Hematopoietic multipotent progenitor cell (in vitro differentiated cells): ENCODE measurements at regions not wholly inside any gene's neighbourhood (a gene's known extent, or its start where the extent isn't known, plus 50 kb on each side); places are given as distances from the start of the nearest gene placed in this dataset.
A peak's percentile ranks its signal among the peaks of the same experiment; 100 is the strongest.

ENCODE experiments used
- DNase-seq, 3 donors: peaks; one replicate each; pipeline ENCODE4 v3.0.0-alpha.2; 2011 to 2015; ENCODE audit warnings: low read depth in 2 of 3, low spot score in 2 of 3

- DNase-seq: no peak
Observed at GRCh38 chr6:156725712-156726111, 51.5 kb upstream of the ARID1B start.

DNA sequence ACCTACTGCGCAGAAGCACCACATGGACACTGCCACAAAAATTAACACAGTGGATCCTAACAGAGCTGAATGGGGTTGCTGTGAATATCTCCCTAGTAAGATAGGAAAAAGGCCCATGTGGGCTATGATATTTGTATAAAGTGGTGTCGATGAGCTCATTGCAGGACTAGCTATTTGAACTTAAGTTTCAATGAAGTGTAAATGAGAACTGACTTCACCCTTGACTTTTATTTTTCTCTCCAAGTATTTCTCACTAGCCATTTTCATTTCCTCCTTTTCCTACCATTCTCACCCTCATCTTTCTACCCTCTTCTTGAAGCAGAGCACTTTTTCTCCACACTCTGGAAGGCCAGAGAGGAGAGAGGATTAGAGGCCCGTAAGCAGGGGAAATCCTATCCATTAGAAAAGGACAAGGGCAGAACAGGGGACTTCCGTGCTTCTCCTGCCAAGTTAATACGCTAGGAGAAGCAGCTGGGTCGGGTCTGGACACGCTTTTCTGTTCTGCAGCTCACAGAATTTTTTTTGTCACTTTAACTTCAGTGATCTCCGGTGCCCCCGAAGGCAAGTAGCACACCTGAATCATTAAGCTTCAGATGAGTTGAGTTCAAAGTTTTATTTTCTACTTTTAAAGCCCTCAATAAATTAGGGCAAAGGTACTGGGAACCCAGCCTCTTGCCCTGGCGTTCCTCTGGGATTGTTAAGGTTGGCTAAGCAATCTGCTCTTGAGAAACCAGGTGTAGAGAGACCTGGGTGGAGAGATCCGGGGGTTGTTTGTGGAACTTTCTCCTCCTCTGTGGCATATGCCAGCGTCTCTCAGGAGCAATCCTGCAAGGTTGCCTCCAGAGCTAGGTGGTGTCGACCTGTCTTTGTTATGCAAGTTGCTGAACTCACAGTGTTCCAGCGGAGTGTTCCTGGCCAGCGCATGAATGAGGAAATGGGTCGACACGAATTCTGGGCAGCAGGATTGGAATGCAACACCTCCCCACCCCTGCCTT, 56.2 kb upstream of the ARID1B start:
- DNase-seq: no peak

DNA sequence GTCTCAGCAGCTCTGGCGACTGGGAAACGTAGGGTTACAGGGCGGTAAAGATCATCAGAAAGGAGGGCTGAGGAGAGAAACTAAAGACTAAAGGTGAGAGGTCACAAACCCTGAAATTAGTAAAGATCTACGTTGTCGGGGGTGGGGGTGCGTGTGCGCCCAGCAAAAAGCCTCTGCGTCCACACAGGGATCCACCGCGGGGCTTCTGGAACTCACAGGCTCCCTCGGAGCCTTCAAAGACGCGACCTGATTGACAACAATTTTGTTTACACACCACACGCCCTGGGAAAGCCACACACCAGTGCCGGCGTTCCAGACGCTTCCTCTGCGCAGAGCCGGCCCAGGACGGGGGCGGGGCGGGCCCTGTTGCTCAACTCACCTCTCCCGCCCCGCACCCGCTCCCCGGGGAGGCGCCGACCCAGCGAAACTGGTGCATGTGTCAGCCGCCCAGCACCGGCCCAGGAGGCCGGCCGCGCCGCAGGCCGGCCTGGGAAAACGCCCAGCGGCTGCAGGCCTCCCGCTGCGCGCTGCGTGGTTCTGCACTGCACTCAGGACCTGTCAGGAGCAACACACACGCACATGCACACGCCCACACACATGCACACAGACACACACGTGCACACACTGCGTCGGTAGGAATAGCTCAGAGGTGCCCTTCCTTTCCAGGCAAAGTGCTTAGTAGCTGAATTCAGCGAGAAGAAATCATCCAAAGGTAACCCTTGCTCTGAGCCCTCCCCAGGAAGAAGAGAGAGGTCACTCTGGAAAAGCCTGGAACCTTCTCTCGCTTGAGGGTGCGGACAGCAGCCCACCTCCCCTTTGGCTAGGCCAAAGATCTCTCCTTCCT, 57.2 kb upstream of the ARID1B start:
- DNase-seq: peak; percentile 45 to 74 (median 67)

DNA sequence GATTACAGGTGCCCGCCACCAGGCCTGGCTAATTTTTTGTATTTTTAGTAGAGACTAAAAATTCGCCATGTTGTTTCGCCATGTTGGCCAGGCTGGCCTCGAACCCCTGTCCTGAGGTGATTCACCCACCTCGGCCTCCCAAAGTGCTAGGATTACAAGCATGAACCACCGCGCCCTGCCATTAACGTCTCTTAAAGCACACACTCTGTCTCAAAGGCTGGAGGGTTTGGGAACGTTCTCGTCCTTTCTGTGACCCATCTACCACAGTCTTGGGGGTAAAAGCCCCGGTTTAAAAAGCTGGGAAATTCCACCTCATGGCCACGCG, 57.8 kb upstream of the ARID1B start:
- no peak for DNase-seq

GRCh38 chr6:156718647-156719394, 58.4 kb upstream of the ARID1B start:
- no peak for DNase-seq

DNA sequence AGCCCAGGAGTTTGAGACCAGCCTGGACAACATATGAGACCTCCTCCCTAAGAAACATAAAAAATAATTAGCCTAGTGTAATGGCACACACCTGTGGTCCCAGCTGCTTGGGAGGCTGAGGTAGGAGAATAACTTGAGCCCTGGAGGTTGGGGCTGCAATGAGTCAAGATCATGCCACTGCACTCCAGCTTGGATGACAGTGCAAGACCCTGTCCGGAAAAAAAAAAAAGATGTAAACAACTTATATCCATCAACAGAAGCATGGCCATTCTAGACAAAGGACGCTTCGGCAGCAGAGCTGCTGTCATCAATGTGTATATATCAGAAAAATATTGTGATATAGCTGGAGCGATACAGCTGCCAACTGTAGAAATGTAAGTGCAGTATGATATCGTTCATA, 59.6 kb upstream of the ARID1B start:
- DNase-seq: no peak

DNA sequence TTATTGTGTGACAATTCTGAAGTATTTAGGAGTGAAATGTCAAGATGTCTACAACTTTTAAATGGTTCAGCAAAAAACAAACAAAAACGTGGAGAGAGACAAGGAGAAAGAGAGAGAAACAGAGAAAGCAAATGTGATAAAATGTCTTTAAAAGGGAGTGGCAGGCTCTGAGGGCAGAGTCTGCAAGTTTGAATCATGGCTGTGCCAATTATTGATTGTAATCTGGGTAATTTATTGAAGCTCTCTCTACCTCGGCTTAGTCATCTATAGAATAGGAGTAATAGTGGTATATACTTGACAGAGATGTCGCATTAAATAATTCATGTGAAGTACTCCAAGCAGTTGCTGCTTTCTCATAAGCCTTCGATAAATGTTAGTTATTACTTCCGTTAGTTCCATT, 61.3 kb upstream of the ARID1B start:
- no peak for DNase-seq

DNA sequence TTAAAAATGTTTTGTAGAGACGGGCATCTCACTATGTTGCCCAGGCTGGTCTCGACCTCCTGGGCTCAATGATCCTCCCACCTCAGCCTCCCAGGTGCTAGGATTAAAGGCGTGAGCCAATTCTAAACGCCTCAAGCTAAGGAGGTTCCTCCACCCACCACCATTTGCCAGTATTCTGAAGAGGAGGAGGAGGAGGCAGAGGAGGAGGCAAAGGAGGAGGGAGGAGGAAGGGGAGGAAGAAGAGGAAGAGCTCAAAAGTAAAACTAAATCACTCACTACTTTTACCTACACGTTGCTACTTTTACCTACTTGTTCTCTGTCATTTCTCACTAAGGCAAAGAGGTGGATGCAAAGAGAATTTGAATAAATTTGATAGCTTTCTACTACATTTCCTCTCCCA, 63.6 kb upstream of the ARID1B start:
- no peak for DNase-seq

DNA sequence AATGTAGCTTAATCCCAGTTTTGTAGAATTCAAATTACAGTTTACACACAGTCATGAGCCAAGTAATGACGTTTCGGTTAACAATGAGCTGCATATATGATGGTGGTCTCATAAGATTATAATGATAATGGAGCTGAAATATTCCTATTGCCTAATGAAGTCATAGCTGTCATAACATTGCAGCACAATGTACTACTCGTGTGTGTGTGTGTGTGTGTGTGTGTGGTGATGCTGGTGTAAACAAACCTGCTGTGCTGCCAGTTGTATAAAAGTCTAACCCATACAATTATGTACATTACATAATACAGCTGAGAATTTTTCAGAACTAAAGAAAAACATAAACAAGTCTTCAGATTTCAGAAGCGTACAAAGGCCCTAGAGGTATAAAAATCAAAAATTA, 66.7 kb upstream of the ARID1B start:
- DNase-seq: no peak

- DNase-seq: no peak
Observed at GRCh38 chr6:156707818-156708217, 69.4 kb upstream of the ARID1B start.

DNA sequence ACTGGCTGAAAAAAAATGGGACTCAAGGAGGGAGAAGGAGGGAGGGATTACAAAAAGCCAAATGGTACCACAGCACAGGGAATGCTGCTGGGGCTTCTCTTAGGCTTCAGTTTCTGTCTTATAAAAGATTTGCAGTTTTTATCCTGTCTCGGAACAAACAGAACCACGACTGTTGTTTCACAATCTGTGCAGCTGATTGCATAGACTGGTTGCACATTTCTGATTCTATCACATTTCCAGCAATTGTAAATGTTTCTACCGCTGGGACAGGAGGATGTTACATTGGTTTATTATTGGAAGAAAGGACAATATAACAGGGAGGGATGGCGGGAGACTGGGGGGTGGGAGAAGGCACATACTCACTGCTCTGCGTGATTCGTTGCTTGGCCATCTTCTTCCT, 73.5 kb upstream of the ARID1B start:
- DNase-seq: no peak

DNA sequence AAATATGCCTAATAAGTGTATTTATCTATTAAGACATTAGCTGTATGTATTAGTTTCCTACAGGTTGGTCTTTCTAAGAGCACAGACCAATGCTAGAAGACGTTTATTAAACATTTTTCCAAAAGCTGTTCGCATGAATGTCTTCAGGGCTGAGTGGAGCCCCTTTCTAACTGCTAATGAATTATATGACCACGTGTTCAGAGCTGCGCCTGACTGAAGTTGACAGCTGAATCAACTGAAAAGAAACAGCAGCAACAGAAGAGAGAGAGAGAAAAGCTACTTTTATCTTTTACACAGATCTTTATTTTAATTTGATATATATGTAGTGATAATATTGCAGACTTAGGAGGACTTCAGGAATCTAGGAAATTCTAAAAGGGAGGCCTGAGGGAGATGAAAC, 75.2 kb upstream of the ARID1B start:
- DNase-seq: no peak

GRCh38 chr6:156700440-156701057, 76.6 kb upstream of the ARID1B start:
- no peak for DNase-seq

DNA sequence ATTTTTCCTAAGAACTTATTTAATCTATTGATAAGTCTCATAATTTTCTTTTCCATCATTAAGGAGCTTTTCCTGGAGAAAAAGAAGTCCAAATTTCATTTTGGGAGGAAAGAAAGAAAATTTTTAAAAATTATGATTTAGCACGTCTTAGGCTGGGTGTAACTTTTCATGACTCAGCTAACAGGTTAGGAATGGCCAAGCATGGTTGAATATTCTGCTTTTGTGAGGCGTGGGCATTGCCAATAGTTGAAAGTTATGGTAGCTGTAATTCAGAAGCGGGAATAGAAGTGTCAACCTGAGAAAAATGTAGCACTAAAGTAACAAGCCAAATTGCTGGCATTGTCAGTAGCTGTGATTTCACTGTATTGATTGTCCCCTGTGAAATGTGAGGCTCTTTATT, 77.2 kb upstream of the ARID1B start:
- no peak for DNase-seq

- no peak for DNase-seq
Observed at GRCh38 chr6:156699017-156699421, 78.2 kb upstream of the ARID1B start.

- DNase-seq: no peak
Observed at GRCh38 chr6:156698239-156699016, 78.8 kb upstream of the ARID1B start.

DNA sequence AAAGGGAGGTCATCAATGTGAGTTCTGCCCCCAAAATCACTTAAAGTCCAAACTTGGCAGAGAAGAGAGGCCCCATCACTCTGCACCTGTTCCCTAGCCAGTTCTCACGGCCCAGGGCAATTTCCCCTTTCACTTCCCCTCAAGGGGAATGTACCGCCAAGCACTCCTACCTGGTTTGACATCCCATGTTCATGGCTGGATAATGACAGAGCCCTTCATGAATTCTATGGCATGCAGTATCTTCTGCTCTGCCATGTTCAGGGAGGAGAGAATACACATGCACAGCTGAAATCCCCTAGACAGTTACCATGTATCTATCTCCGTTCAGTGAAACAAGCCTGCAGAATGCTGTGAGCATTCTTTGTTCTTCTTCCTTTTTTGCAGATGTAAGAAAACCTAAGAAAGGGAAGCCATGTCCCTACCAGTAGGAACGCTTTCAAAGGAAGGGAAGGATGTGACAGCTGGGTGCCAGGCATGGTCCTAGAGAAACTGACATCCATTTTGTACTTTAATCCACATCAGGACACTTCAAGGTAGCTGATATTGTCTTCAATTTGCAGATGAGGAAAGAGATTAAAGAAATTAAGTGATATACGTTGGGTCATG, 79.8 kb upstream of the ARID1B start:
- DNase-seq: no peak

DNA sequence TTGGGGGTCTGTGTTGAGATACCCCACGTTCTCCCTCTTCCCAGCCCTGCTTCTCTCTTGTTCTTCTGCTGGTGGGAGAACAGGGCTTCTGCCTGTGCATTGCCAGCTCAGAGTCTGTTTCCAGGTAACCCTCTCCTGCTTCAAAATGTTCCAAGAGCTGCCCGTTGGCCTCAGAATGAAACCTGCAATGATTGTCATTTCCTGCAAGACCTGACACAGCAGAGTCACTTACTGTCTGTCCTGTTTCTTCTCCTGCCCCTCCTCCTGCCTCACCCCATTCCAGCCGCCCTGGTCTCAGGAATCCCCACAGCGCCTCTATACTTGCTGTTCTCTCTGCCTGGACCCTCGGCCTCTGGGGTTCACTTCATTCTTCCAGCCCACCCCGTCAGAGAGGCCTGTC, 81.4 kb upstream of the ARID1B start:
- DNase-seq: no peak

- DNase-seq: no peak
Observed at GRCh38 chr6:156694679-156695078, 82.5 kb upstream of the ARID1B start.

GRCh38 chr6:156691018-156691417, 86.2 kb upstream of the ARID1B start:
- DNase-seq: no peak
